Right lung (tissue), 2 donors: ENCODE measurements at regions not wholly inside any gene's neighbourhood (a gene's known extent, or its start where the extent isn't known, plus 50 kb on each side); places are given as distances from the start of the nearest gene placed in this dataset.

Experiments
- DNase-seq, 2 donors: peaks; one replicate each; pipeline ENCODE4 v3.0.0-alpha.2; 2013

DNA sequence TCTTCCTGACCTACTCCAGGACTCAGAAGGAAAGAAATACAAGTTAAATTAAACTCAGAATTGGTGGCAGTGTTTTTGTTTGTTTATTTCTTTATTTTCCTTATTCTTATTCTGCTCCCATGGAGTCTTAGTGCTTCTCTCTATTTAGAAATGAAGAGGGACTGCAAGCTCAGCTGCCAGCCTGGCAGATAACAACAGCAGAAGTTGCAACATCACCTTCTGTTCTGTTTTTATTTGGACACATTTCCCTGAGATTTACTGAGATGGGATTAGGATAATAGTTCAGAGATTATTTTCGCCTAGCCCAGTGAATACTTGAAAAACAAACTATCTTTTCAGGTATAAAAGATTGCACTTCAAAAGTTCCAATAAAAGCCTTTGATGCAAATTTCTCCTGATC is 70.4 kb upstream of the DTNA start:
- no peak for DNase-seq

DNA sequence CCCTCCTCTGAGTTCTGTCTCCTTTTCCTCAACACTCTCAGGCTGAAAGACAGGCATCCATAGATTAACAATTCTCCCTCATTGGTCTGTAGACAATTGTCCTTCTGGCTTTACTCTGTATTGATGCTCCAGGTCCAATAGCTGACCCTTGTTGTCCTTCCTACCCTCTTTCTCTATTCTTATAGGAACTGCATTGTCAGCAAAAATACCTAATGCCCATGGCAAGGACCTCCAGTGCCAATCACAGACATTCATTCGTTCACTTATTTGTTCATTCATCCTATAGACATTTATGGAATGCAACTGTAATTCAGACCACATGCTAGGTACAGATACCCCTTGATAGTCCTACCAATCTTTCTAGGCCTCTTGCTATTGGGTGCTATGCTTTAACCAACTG is 69.8 kb upstream of the DTNA start:
- DNase-seq: no peak

DNA sequence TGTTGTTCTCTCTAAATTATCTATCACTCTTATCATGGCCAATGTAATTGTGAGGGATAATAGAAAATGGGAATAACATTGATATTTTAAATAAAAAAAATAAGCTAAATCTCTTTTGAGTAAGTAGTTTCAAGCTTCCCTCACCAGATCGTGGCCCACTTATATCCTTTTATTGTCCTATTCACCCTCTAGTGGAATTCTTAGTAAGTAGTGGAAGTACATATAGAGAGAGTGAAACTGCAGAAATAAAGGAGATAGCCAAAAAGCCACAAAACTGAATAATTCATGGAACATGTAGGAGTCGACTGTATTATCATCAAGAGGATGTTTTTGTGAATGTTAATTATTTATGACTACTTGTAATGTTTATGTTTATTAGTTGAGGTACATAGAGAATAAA is 66.1 kb upstream of the DTNA start:
- peak in 1 of 2 donors; percentile 29 for DNase-seq

DNA sequence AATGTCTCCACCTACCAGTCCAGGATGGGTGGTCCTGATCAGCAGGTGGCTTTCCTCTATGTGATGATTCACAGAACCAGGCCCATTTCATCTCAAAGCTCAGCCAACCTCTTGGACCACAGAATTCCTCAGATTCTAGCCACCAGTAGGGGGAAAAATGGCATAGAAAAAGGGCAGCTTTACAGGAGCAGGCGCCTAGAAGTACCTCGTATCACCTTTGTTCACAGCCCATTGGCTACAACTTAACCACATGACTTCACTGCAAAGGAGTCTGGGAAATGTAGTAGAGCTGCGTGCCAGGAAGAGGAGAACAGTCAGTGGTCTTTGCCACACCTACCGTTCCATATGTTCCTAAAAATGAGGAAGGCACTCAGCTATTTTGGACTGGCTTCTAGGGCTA is 62.8 kb upstream of the DTNA start:
- DNase-seq: no peak

DNA sequence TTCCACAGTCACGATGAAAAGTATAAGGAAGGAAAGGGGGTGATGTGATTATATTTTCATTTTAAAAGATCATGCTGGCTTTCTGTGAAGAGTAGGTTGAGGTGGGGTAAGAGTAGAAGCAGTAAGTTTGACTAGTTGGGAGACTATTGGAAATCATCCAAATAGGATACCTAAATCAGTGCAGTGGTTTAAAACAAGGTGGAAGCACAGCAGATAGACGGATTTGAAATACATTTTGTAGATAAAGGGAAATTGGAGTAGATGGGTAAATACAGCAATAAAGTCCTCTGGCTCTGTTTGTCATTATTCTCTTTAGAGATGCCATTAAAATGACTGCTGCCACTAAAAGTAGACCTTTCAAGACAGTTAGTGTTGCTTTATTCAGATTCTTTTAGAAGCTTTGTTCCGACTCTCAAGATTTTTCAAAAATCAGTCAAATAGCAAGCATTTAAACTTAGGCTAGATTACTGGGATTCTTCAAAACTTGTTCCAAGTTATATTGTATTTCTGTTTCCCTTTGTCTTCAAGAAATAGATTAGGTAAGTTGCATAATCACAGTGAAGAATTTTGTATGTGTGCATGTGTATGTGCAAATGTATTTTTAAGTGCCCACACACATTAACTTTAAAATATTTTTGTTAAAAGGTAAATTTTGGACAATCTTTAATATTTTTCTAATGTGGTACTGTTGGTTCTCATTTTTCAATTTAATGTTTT is 61.7 kb upstream of the DTNA start:
- DNase-seq: no peak

DNA sequence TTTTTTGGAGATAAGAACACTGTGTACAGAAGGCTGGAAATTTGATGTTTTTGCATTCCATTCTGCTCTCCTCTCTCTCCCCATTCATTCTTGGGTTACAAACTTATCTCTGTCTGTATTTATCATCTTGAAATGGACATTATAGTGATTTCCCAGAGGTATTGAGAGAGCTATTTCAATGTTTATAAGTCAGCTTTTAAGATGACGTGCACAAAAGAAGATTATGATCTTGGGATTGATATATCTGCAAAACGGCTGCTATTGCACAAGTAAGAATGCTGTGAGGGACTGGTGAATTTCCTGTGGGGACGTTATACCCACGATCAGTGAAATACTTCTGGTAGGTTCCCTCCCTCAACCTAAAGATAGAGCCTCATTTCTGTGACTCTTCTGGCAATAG is 61.0 kb upstream of the DTNA start:
- DNase-seq: no peak

DNA sequence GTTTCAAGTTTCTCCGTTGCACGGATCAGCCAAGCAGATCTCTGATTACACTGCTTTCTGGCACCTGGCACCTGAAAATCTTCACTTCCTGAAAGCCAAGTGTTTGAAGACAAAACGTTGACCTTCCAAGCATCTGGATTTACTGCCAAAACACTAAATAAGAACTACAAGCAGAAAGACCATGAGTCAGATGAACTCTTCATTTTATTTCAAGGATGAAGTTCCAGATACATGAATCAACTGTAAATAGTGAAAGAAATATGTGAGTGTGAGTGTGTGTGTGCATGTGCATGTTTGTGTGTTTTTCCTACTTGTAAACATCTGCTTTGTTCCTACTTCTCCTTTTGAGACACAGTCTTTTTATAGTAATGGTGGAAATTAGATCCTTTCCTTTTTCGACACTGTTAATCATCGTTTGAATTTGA is 60.0 kb upstream of the DTNA start:
- no peak for DNase-seq

DNA sequence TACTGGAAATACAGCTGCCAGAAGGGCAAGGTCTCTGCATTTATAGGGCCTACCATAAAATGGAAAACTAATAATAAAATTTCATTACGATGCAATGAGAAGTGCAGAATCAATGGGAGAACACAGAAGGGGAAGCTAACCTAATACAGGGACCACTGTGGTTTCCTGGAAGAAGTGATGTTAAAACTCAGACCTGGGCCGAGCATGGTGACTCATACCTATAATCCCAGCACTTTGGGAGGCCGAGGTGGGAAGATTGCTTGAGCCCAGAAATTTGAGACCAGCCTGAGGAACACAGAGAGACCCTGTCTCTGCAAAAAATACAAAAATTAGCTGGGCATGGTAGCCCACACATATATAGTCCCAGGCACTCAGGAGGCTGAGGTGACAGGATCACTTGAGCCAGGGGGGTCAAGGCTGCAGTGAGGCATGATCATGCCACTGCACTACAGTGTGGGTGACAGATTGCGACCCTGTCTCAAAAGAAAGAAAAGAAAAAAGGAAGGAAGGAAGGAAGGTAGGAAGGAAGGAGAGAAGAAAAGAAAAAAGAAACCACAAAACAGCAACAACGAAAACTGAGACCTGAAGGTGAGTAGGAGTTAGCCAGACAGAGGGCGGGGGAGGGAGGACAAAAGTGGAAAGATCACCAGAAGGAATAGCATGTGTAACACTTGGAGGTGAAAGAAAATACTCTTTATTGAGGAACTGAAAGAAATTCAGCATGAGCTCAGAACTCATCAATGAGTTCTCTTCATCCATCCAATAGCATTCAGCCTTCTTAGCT is 58.3 kb upstream of the DTNA start:
- DNase-seq: no peak

DNA sequence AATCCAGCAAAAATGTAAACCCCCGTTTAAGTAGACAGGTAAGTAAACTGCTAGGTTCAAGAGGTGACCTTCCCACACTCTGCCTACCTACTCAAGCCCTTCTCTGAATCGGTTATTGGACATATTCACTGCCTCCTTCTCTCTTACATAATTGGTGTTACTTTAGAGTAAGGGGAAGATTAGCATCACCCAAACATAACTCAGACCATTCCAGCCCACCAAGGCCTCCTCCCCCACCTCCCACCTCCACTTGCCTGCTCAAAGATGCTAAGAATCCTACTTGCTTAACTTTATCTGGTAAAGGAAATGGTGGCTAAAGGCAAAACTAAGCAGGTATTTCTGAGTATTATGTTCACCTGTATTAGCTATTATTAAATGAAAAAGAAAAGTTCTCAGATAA is 55.0 kb upstream of the DTNA start:
- DNase-seq: no peak

DNA sequence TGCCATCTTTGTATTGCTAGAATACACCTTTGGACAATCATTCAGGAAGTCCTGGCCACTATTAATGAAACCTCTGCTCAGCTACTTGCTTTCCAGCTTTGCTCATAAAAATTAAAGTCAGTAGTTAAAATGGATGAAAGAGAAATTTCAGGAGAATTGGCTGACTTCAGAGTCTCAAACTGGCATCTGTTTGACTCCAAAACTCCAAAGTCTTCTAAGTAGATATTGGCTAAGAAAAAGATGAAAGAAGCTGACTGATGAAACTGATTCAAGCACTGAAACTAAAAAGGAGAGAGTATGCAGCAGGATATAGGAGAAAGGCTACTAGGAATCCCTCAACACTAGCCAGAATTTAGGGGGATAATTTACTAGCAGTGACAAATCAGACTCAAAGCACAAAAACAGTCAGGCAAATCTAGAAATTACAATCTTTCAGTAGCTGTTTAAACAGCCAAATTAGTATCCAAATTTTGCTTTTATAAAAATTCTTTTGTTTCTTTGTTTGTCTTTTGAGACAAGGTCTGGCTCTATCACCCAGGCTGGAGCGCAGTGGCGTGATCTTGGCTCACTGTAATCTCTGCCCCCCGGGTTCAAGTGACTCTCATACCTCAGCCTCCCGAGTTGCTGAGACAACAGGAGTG is 52.1 kb upstream of the DTNA start:
- no peak for DNase-seq

DNA sequence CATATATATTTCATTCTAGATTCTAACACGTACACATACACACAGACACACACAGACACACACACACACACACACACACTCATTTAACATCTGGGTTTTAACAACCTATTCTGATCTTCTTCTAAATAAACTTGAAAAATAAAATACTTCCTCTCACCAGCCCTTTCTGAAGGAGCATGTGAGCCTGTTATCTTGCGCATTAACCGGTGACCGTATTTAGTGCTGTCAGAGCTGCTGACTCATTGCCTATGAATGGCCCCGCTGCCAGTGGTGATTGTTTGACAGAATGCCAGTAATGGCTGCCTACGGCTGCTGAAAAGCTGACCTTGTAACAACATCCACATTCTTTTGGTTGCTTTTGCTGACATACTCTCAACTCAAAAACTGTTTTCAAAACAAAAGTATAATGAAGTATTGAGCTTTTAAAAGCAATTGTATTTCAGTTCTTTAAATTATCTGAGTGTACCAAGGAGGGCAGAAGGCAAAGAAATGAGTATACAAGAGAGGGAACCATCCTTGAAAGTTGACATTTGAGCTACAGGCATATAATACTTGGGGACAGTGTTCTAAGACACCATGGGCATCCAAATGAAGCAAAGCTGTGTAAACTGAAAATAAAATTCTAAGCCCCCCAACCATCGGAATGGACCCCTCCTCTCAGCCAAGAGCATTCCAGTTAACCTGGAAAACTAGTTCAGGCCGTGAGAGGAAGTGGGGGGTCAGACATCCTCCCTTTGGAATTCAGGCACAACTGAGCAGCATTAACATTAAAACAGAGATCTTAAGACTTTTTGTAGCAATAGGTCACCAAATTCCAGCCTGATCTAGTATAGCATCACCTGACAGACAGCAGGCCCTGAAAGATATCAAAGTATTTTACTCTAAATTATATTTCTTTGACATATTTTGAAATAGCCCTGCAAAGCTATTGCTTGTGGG is 50.2 kb upstream of the DTNA start:
- DNase-seq: peak; percentile 62 to 67
